Astrocyte (in vitro differentiated cells and primary cell): ENCODE measurements at regions not wholly inside any gene's neighbourhood (a gene's known extent, or its start where the extent isn't known, plus 50 kb on each side); places are given as distances from the start of the nearest gene placed in this dataset.

Source experiments
- DNase-seq: peaks from one replicate; pipeline ENCODE4 v3.0.0-alpha.2; 2010; ENCODE audit warnings: low read depth
- FAIRE-seq: peaks from 2 replicates; lab custom pipeline; 2011; peaks lifted over from hg19 to GRCh38; lab: Jason Lieb, UNC
- H2AFZ ChIP-seq: 2 replicates; pipeline ENCODE4 v1.6.0; 2012; ENCODE audit warnings: low read depth, low read length, inconsistent platforms
- H3K27ac ChIP-seq: 2 replicates; pipeline ENCODE4 v1.5.1; 2011; ENCODE audit warnings: low read depth, low read length, inconsistent platforms
- H3K27me3 ChIP-seq: 2 replicates; pipeline ENCODE4 v1.6.0; 2011; ENCODE audit warnings: low read length, inconsistent platforms; ENCODE audit not compliant: insufficient read depth
- H3K36me3 ChIP-seq: 2 replicates; pipeline ENCODE4 v1.5.1; 2011; ENCODE audit warnings: low read length, inconsistent platforms; ENCODE audit not compliant: insufficient read depth
- H3K4me1 ChIP-seq: 2 replicates; pipeline ENCODE4 v1.5.1; 2011; ENCODE audit warnings: low read length, inconsistent platforms; ENCODE audit not compliant: insufficient read depth
- H3K4me2 ChIP-seq: 2 replicates; pipeline ENCODE4 v1.6.0; 2012; ENCODE audit warnings: low read length, inconsistent platforms
- H3K4me3 ChIP-seq: 2 replicates; pipeline ENCODE4 v1.5.1; 2011; ENCODE audit warnings: low read depth, mild to moderate bottlenecking, low read length, inconsistent platforms; ENCODE audit not compliant: insufficient read depth
- H3K79me2 ChIP-seq: 2 replicates; pipeline ENCODE4 v1.6.0; 2012; ENCODE audit warnings: mild to moderate bottlenecking, low read length, inconsistent platforms; ENCODE audit not compliant: insufficient read depth
- H3K9ac ChIP-seq: 2 replicates; pipeline ENCODE4 v1.6.0; 2012; ENCODE audit warnings: mild to moderate bottlenecking, low read length, inconsistent platforms
- H3K9me3 ChIP-seq: 2 replicates; pipeline ENCODE4 v1.5.1; 2012; ENCODE audit warnings: low read depth, mild to moderate bottlenecking, low read length, inconsistent platforms; ENCODE audit not compliant: insufficient read depth
- H4K20me1 ChIP-seq: 2 replicates; pipeline ENCODE4 v1.6.0; 2012; ENCODE audit warnings: low read length, inconsistent platforms; ENCODE audit not compliant: insufficient read depth
- H3K27ac Mint-ChIP-seq: one replicate; pipeline ENCODE4 v1.8.0; 2021; ENCODE audit warnings: mild to moderate bottlenecking, mixed read lengths; ENCODE audit not compliant: unreplicated experiment
- H3K27me3 Mint-ChIP-seq: one replicate; pipeline ENCODE4 v1.8.0; 2021; ENCODE audit warnings: low read depth, mixed read lengths; ENCODE audit not compliant: unreplicated experiment
- H3K36me3 Mint-ChIP-seq: one replicate; pipeline ENCODE4 v1.8.0; 2021; ENCODE audit warnings: low read depth, mixed read lengths; ENCODE audit not compliant: unreplicated experiment
- H3K4me1 Mint-ChIP-seq: one replicate; pipeline ENCODE4 v1.8.0; 2021; ENCODE audit warnings: low read depth, mixed read lengths; ENCODE audit not compliant: unreplicated experiment
- H3K4me3 Mint-ChIP-seq: one replicate; pipeline ENCODE4 v1.8.0; 2021; ENCODE audit warnings: mild to moderate bottlenecking, moderate library complexity, mixed read lengths; ENCODE audit not compliant: unreplicated experiment
- H3K9me3 Mint-ChIP-seq: one replicate; pipeline ENCODE4 v1.8.0; 2021; ENCODE audit warnings: mild to moderate bottlenecking, mixed read lengths; ENCODE audit not compliant: unreplicated experiment
- CTCF ChIP-seq: IDR thresholded peaks from 2 replicates; pipeline ENCODE4 v1.5.1; 2011; ENCODE audit warnings: low read depth, mild to moderate bottlenecking, inconsistent platforms, low read length, moderate library complexity; ENCODE audit not compliant: insufficient read depth
- EZH2 ChIP-seq: IDR thresholded peaks from 2 replicates; pipeline ENCODE4 v1.6.1; 2012; ENCODE audit warnings: mild to moderate bottlenecking, low read length, inconsistent platforms; ENCODE audit not compliant: insufficient read depth

- no peak overlapping the region for H3K27ac ChIP-seq
- H3K36me3 Mint-ChIP-seq: no peaks in the 10 kb centered on the region
- no peaks in the 10 kb centered on the region for H3K27me3 ChIP-seq
- H2AFZ ChIP-seq: no peak overlapping the region
- no peak overlapping the region for H3K4me3 ChIP-seq
- no peaks in the 10 kb centered on the region for H3K9me3 Mint-ChIP-seq
- H3K9ac ChIP-seq: no peak overlapping the region
- no peak for DNase-seq
- TF ChIP-seq EZH2 (no peak), CTCF (no peak)
- no peak overlapping the region for H3K4me2 ChIP-seq
- H3K36me3 ChIP-seq: no peaks in the 10 kb centered on the region
- no peaks in the 10 kb centered on the region for H4K20me1 ChIP-seq
- no peaks in the 10 kb centered on the region for H3K4me1 Mint-ChIP-seq
- H3K27me3 Mint-ChIP-seq: no peaks in the 10 kb centered on the region
- H3K4me3 Mint-ChIP-seq: no peak overlapping the region
- no peaks in the 10 kb centered on the region for H3K9me3 ChIP-seq
- no peaks in the 10 kb centered on the region for H3K79me2 ChIP-seq
- no peak overlapping the region for H3K27ac Mint-ChIP-seq
- FAIRE-seq: no peak
- H3K4me1 ChIP-seq: no peaks in the 10 kb centered on the region
Observed at GRCh38 chr3:89679686-89680085, 572.3 kb downstream of the EPHA3 start.

- Histone ChIP-seq H3K79me2 (no peaks in the 10 kb centered on the region), H3K36me3 (no peaks in the 10 kb centered on the region), H3K27ac (no peak overlapping the region), H3K9ac (no peak overlapping the region), H3K4me2 (no peak overlapping the region), H2AFZ (no peak overlapping the region), H3K4me1 (no peaks in the 10 kb centered on the region), H3K27me3 (no peaks in the 10 kb centered on the region), H3K9me3 (no peaks in the 10 kb centered on the region), H3K4me3 (no peak overlapping the region), H4K20me1 (no peaks in the 10 kb centered on the region)
- TF ChIP-seq CTCF (no peak), EZH2 (no peak)
- FAIRE-seq (no peak), DNase-seq (no peak)
- Mint-ChIP-seq H3K9me3 (no peaks in the 10 kb centered on the region), H3K4me3 (no peak overlapping the region), H3K27me3 (no peaks in the 10 kb centered on the region), H3K4me1 (no peaks in the 10 kb centered on the region), H3K36me3 (no peaks in the 10 kb centered on the region), H3K27ac (no peak overlapping the region)
Observed at GRCh38 chr3:89682556-89682955, 575.1 kb downstream of the EPHA3 start.

- no peaks in the 10 kb centered on the region for H3K27me3 ChIP-seq
- Mint-ChIP-seq H3K27ac (no peak overlapping the region), H3K9me3 (no peaks in the 10 kb centered on the region), H3K4me3 (no peak overlapping the region), H3K27me3 (no peaks in the 10 kb centered on the region), H3K36me3 (no peaks in the 10 kb centered on the region), H3K4me1 (no peaks in the 10 kb centered on the region)
- no peaks in the 10 kb centered on the region for H4K20me1 ChIP-seq
- no peaks in the 10 kb centered on the region for H3K4me1 ChIP-seq
- no peak overlapping the region for H2AFZ ChIP-seq
- TF ChIP-seq EZH2: no peak
- TF ChIP-seq CTCF: no peak
- FAIRE-seq (no peak), DNase-seq (no peak)
- no peak overlapping the region for H3K4me3 ChIP-seq
- no peak overlapping the region for H3K9ac ChIP-seq
- H3K36me3 ChIP-seq: no peaks in the 10 kb centered on the region
- H3K4me2 ChIP-seq: no peak overlapping the region
- no peaks in the 10 kb centered on the region for H3K79me2 ChIP-seq
- no peak overlapping the region for H3K27ac ChIP-seq
- no peaks in the 10 kb centered on the region for H3K9me3 ChIP-seq
Observed at GRCh38 chr3:89685731-89686130, 578.3 kb downstream of the EPHA3 start.
